ENCODE measurements at regions not wholly inside any gene's neighbourhood (a gene's known extent, or its start where the extent isn't known, plus 50 kb on each side); places are given as distances from the start of the nearest gene placed in this dataset.

- no peak for FAIRE-seq
These were observed 240.6 kb upstream of the PDGFD start for GRCh38 chr11:104404231-104405175.

- FAIRE-seq, result no peak
These were observed 239.0 kb upstream of the PDGFD start for GRCh38 chr11:104402812-104403521.

- FAIRE-seq, result no peak
These were observed 230.6 kb upstream of the PDGFD start for GRCh38 chr11:104394508-104394907.

GRCh38 chr11:104390651-104391050 is 226.7 kb upstream of the PDGFD start:
- FAIRE-seq, result no peak

GRCh38 chr11:104385884-104386283 is 221.9 kb upstream of the PDGFD start:
- FAIRE-seq, result peak; percentile 40

- FAIRE-seq, result no peak
These were observed 216.4 kb upstream of the PDGFD start for GRCh38 chr11:104380358-104380757.

- no peak for FAIRE-seq
These were observed 208.2 kb upstream of the PDGFD start for GRCh38 chr11:104372111-104372510.

- no peak for FAIRE-seq
These were observed 206.5 kb upstream of the PDGFD start for GRCh38 chr11:104370478-104370877.

GRCh38 chr11:104369761-104370160 is 205.8 kb upstream of the PDGFD start:
- no peak for FAIRE-seq

- no peak for FAIRE-seq
These were observed 202.4 kb upstream of the PDGFD start for GRCh38 chr11:104366321-104366734.

- FAIRE-seq, result no peak
These were observed 201.7 kb upstream of the PDGFD start for GRCh38 chr11:104365676-104366075.

- FAIRE-seq, result no peak
These were observed 198.0 kb upstream of the PDGFD start for GRCh38 chr11:104361975-104362374.

GRCh38 chr11:104352036-104352435 is 188.1 kb upstream of the PDGFD start:
- FAIRE-seq, result no peak

- no peak for FAIRE-seq
These were observed 179.6 kb upstream of the PDGFD start for GRCh38 chr11:104343578-104343977.

GRCh38 chr11:104340590-104340989 is 176.6 kb upstream of the PDGFD start:
- FAIRE-seq, result no peak

GRCh38 chr11:104339380-104339831 is 175.5 kb upstream of the PDGFD start:
- no peak for FAIRE-seq

GRCh38 chr11:104338186-104338585 is 174.2 kb upstream of the PDGFD start:
- no peak for FAIRE-seq

- FAIRE-seq, result no peak
These were observed 173.3 kb upstream of the PDGFD start for GRCh38 chr11:104337273-104337672.

GRCh38 chr11:104333977-104334376 is 170.0 kb upstream of the PDGFD start:
- no peak for FAIRE-seq

GRCh38 chr11:104332110-104332509 is 168.2 kb upstream of the PDGFD start:
- no peak for FAIRE-seq

GRCh38 chr11:104329078-104329665 is 165.2 kb upstream of the PDGFD start:
- FAIRE-seq, result no peak

GRCh38 chr11:104328512-104328907 is 164.6 kb upstream of the PDGFD start:
- FAIRE-seq, result no peak

GRCh38 chr11:104327861-104328511 is 164.0 kb upstream of the PDGFD start:
- FAIRE-seq, result no peak

Measured in TTC549 (cell line).